CD14-positive monocyte (primary cell): ENCODE measurements at regions not wholly inside any gene's neighbourhood (a gene's known extent, or its start where the extent isn't known, plus 50 kb on each side); places are given as distances from the start of the nearest gene placed in this dataset.

Experiments
- DNase-seq, 3 donors: peaks; one replicate each; pipeline ENCODE4 v3.0.0-alpha.2; 2011 to 2022
- H2AFZ ChIP-seq: 2 replicates; pipeline ENCODE4 v1.6.0; 2012; ENCODE audit warnings: mild to moderate bottlenecking, low read depth, low read length, inconsistent platforms; ENCODE audit not compliant: insufficient read depth, poor library complexity, severe bottlenecking
- H3K27ac ChIP-seq, 2 donors: 1 replicate in 1 of 2; 2 replicates in 1 of 2; pipeline ENCODE4 v1.5.1; 2012 to 2013; ENCODE audit warnings: low read length in 2 of 2, control low read depth in 1 of 2, inconsistent platforms in 1 of 2, low read depth in 1 of 2, mild to moderate bottlenecking in 1 of 2
- H3K27me3 ChIP-seq, 2 donors: one replicate each; pipeline versions ENCODE4 v1.6.0 to v1.6.1; 2011 to 2013; ENCODE audit warnings: low read length in 2 of 2; ENCODE audit not compliant: control insufficient read depth in 2 of 2, insufficient read depth in 2 of 2
- H3K36me3 ChIP-seq, 2 donors: replicated peaks in 1 of 2; 1 replicate in 1 of 2; 2 replicates in 1 of 2; pipeline versions ENCODE4 v1.5.1 to v1.6.1; 2012 to 2013; ENCODE audit warnings: low read length in 2 of 2, control low read depth in 1 of 2, inconsistent platforms in 1 of 2, mild to moderate bottlenecking in 1 of 2; ENCODE audit not compliant: insufficient read depth in 2 of 2, control insufficient read depth in 1 of 2
- H3K4me1 ChIP-seq, 2 donors: 1 replicate in 1 of 2; 2 replicates in 1 of 2; pipeline versions ENCODE4 v1.5.1 to v1.6.1; 2012 to 2013; ENCODE audit warnings: low read length in 2 of 2, control low read depth in 1 of 2, inconsistent platforms in 1 of 2, mild to moderate bottlenecking in 1 of 2, moderate library complexity in 1 of 2; ENCODE audit not compliant: insufficient read depth in 2 of 2, control insufficient read depth in 1 of 2
- H3K4me2 ChIP-seq: replicated peaks from 2 replicates; pipeline ENCODE3; 2012; ENCODE audit warnings: low read length, moderate library complexity, mild to moderate bottlenecking; ENCODE audit not compliant: poor library complexity, severe bottlenecking; ENCODE audit errors: extremely low read depth
- H3K4me3 ChIP-seq, 3 experiments: fragments of 200-600 bp in 1 of 3; sonication (generic) in 1 of 3; replicated peaks in 1 of 3; 1 replicate in 2 of 3; 2 replicates in 1 of 3; pipeline ENCODE4 v1.5.1; 2011 to 2013; ENCODE audit warnings: low read length in 3 of 3, mild to moderate bottlenecking in 3 of 3, control low read depth in 2 of 3, low read depth in 2 of 3, inconsistent platforms in 1 of 3, moderate library complexity in 1 of 3
- H3K79me2 ChIP-seq: 2 replicates; pipeline ENCODE4 v1.6.0; 2012; ENCODE audit warnings: mild to moderate bottlenecking, control low read depth, inconsistent platforms, low read length, moderate library complexity; ENCODE audit not compliant: insufficient read depth
- H3K9ac ChIP-seq: 2 replicates; pipeline ENCODE4 v1.6.0; 2017; ENCODE audit warnings: low read length, mild to moderate bottlenecking; ENCODE audit not compliant: insufficient read depth, poor library complexity, severe bottlenecking
- H3K9me3 ChIP-seq, 2 donors: replicated peaks in 1 of 2; 1 replicate in 1 of 2; 2 replicates in 1 of 2; pipeline versions ENCODE4 v1.5.1 to v1.6.1; 2012 to 2013; ENCODE audit warnings: low read length in 2 of 2, control low read depth in 1 of 2; ENCODE audit not compliant: control insufficient read depth in 1 of 2, insufficient read depth in 1 of 2
- H4K20me1 ChIP-seq: 2 replicates; pipeline ENCODE4 v1.6.0; 2012; ENCODE audit warnings: mild to moderate bottlenecking, low read length, control low read depth, moderate library complexity; ENCODE audit not compliant: insufficient read depth
- H3K27ac Mint-ChIP-seq, 7 donors: one replicate each; pipeline ENCODE4 v1.8.0; 2020; ENCODE audit warnings: mild to moderate bottlenecking in 7 of 7, mixed read lengths in 7 of 7, moderate library complexity in 6 of 7, inconsistent platforms in 2 of 7
- H3K27me3 Mint-ChIP-seq, 3 donors: one replicate each; pipeline ENCODE4 v1.8.0; 2021 to 2022; ENCODE audit warnings: low read depth in 3 of 3, mild to moderate bottlenecking in 3 of 3, mixed read lengths in 3 of 3, moderate library complexity in 3 of 3, inconsistent platforms in 1 of 3
- H3K36me3 Mint-ChIP-seq, 2 donors: one replicate each; pipeline ENCODE4 v1.8.0; 2020; ENCODE audit warnings: mixed read lengths in 2 of 2, inconsistent platforms in 1 of 2, mild to moderate bottlenecking in 1 of 2
- H3K4me1 Mint-ChIP-seq: one replicate; pipeline ENCODE4 v1.8.0; 2020; ENCODE audit warnings: mild to moderate bottlenecking, mixed read lengths
- H3K4me3 Mint-ChIP-seq, 2 donors: one replicate each; pipeline ENCODE4 v1.8.0; 2020; ENCODE audit warnings: mild to moderate bottlenecking in 2 of 2, mixed read lengths in 2 of 2, moderate library complexity in 1 of 2
- H3K9me3 Mint-ChIP-seq, 7 donors: one replicate each; pipeline ENCODE4 v1.8.0; 2020 to 2022; ENCODE audit warnings: mixed read lengths in 7 of 7, mild to moderate bottlenecking in 6 of 7, moderate library complexity in 6 of 7, inconsistent platforms in 2 of 7
- CTCF ChIP-seq: fragments of 200-600 bp; IDR thresholded peaks from one replicate; pipeline ENCODE4 v1.8.0; 2022; ENCODE audit warnings: antibody characterized with exemption, mild to moderate bottlenecking
- WGBS: methylation state at CpG from one replicate; pipeline ENCODE4 v1.1.5; 2013; ENCODE audit warnings: missing lambda C conversion rate; ENCODE audit not compliant: insufficient coverage; 5-methylcytosine and 5-hydroxymethylcytosine counted together
- intact Hi-C, 2 donors: fragments of 100-400 bp; cut with micrococcal nuclease; formaldehyde crosslinking; loops; one replicate each; pipeline versions ENCODE4 v1.15.0 to v1.15.1; 2023

GRCh38 chr5:152262667-152263066 lies 142.4 kb downstream of the NMUR2 start:
- no peak overlapping the region for H3K27ac ChIP-seq
- no peak overlapping the region for H3K9ac ChIP-seq
- H3K79me2 ChIP-seq = no peaks in the 10 kb centered on the region
- no peaks in the 10 kb centered on the region for H3K9me3 ChIP-seq
- no peaks in the 10 kb centered on the region for H4K20me1 ChIP-seq
- intact Hi-C loops = no loop called here
- TF ChIP-seq CTCF = no peak
- no peak overlapping the region for H2AFZ ChIP-seq
- H3K27me3 Mint-ChIP-seq = peaks cover 0 to 3% (median 1%) of the 10 kb centered on the region in 3 donors
- no peaks in the 10 kb centered on the region for H3K36me3 Mint-ChIP-seq
- H3K4me3 Mint-ChIP-seq = no peak overlapping the region
- no peak overlapping the region for H3K4me3 ChIP-seq
- H3K4me1 ChIP-seq = no peaks in the 10 kb centered on the region
- H3K9me3 Mint-ChIP-seq = peaks cover 0 to 4% (median 0%) of the 10 kb centered on the region in 7 donors
- H3K4me1 Mint-ChIP-seq = no peaks in the 10 kb centered on the region
- DNase-seq = no peak
- H3K4me2 ChIP-seq = no peak overlapping the region
- H3K27me3 ChIP-seq = no peaks in the 10 kb centered on the region
- WGBS = 54% methylated on average over 2 of the region's 4 CpGs
- H3K27ac Mint-ChIP-seq = no peak overlapping the region
- H3K36me3 ChIP-seq = no peaks in the 10 kb centered on the region

GRCh38 chr5:152260940-152261339 lies 144.1 kb downstream of the NMUR2 start:
- DNase-seq = no peak
- no peak overlapping the region for H2AFZ ChIP-seq
- intact Hi-C loops = no loop called here
- 64% methylated on average over 2 of the region's 7 CpGs for WGBS
- no peak overlapping the region for H3K27ac Mint-ChIP-seq
- H3K9ac ChIP-seq = no peak overlapping the region
- no peak for TF ChIP-seq CTCF
- no peaks in the 10 kb centered on the region for H3K4me1 Mint-ChIP-seq
- H3K36me3 ChIP-seq = no peaks in the 10 kb centered on the region
- no peaks in the 10 kb centered on the region for H3K4me1 ChIP-seq
- H3K27ac ChIP-seq = no peak overlapping the region
- no peaks in the 10 kb centered on the region for H3K36me3 Mint-ChIP-seq
- no peak overlapping the region for H3K4me3 Mint-ChIP-seq
- H3K27me3 ChIP-seq = no peaks in the 10 kb centered on the region
- H3K27me3 Mint-ChIP-seq = peaks cover 0 to 3% (median 1%) of the 10 kb centered on the region in 3 donors
- no peaks in the 10 kb centered on the region for H3K9me3 ChIP-seq
- H4K20me1 ChIP-seq = no peaks in the 10 kb centered on the region
- H3K4me2 ChIP-seq = no peak overlapping the region
- H3K4me3 ChIP-seq = no peak overlapping the region
- no peaks in the 10 kb centered on the region for H3K79me2 ChIP-seq
- H3K9me3 Mint-ChIP-seq = peaks cover 0 to 7% (median 2%) of the 10 kb centered on the region in 7 donors
